DOHH2 (cell line): ENCODE measurements at regions not wholly inside any gene's neighbourhood (a gene's known extent, or its start where the extent isn't known, plus 50 kb on each side); places are given as distances from the start of the nearest gene placed in this dataset.

Source experiments
- H3F3A ChIP-seq: fragments of 200-600 bp; sonication (generic), shearing (Covaris generic); 2 replicates; pipeline ENCODE4 v1.6.0; 2016; ENCODE audit warnings: antibody characterized with exemption, mild to moderate bottlenecking; ENCODE audit not compliant: control insufficient read depth, insufficient read depth
- H3K27ac ChIP-seq: fragments of 200-600 bp; sonication (generic); 2 replicates; pipeline ENCODE4 v1.5.1; 2014; ENCODE audit warnings: low read depth, mild to moderate bottlenecking, low read length, moderate library complexity
- H3K27me3 ChIP-seq: fragments of 200-600 bp; sonication (generic); 2 replicates; pipeline ENCODE4 v1.6.1; 2014; ENCODE audit warnings: mild to moderate bottlenecking, low read length, mixed read lengths; ENCODE audit not compliant: control insufficient read depth
- H3K36me3 ChIP-seq: fragments of 200-600 bp; sonication (generic); 2 replicates; pipeline ENCODE4 v1.6.1; 2014; ENCODE audit warnings: mild to moderate bottlenecking, low read length, moderate library complexity, mixed read lengths; ENCODE audit not compliant: control insufficient read depth
- H3K4me1 ChIP-seq: fragments of 200-600 bp; sonication (generic); 2 replicates; pipeline ENCODE4 v1.6.1; 2014; ENCODE audit warnings: mild to moderate bottlenecking, low read length, mixed read lengths; ENCODE audit not compliant: control insufficient read depth
- H3K4me2 ChIP-seq: fragments of 200-600 bp; sonication (generic); 2 replicates; pipeline ENCODE4 v1.6.0; 2014; ENCODE audit warnings: mild to moderate bottlenecking, low read length, moderate library complexity
- H3K4me3 ChIP-seq: fragments of 200-600 bp; sonication (generic); 2 replicates; pipeline ENCODE4 v1.5.1; 2014; ENCODE audit warnings: mild to moderate bottlenecking, low read length, mixed read lengths
- H3K79me2 ChIP-seq: fragments of 200-600 bp; sonication (generic); 2 replicates; pipeline ENCODE4 v1.6.1; 2014; ENCODE audit warnings: mild to moderate bottlenecking, low read length, mixed read lengths; ENCODE audit not compliant: control insufficient read depth
- H3K9me2 ChIP-seq: fragments of 200-600 bp; sonication (generic); replicated peaks from 2 replicates; pipeline ENCODE4 v1.6.1; 2014; ENCODE audit warnings: mild to moderate bottlenecking, low read length, mixed read lengths; ENCODE audit not compliant: control insufficient read depth
- H3K9me3 ChIP-seq: fragments of 200-600 bp; sonication (generic); 2 replicates; pipeline ENCODE4 v1.6.1; 2014; ENCODE audit warnings: antibody characterized with exemption, low read length, mixed read lengths; ENCODE audit not compliant: control insufficient read depth, insufficient read depth
- H4K20me1 ChIP-seq: fragments of 200-600 bp; sonication (generic); 2 replicates; pipeline ENCODE4 v1.6.0; 2014; ENCODE audit warnings: low read depth, mild to moderate bottlenecking, antibody characterized with exemption, low read length, moderate library complexity; ENCODE audit not compliant: control insufficient read depth, insufficient read depth
- CTCF ChIP-seq: fragments of 200-600 bp; sonication (generic); IDR thresholded peaks from one replicate; pipeline ENCODE4 v1.5.1; 2014; ENCODE audit warnings: antibody characterized with exemption, mild to moderate bottlenecking, low read depth, low read length; ENCODE audit not compliant: poor library complexity, severe bottlenecking
- EZH2phosphoT487 ChIP-seq: fragments of 200-600 bp; sonication (generic); IDR thresholded peaks from 2 replicates; pipeline ENCODE4 v1.6.1; 2017; ENCODE audit warnings: borderline replicate concordance, mild to moderate bottlenecking, antibody characterized with exemption, low read length, moderate library complexity, mixed read lengths

GRCh38 chr17:13735861-13736260 is 134.1 kb upstream of the HS3ST3A1 start:
- no peak overlapping the region for H3K4me3 ChIP-seq
- H3K36me3 ChIP-seq = no peaks in the 10 kb centered on the region
- no peaks in the 10 kb centered on the region for H3K9me2 ChIP-seq
- H3K27ac ChIP-seq = no peak overlapping the region
- H4K20me1 ChIP-seq = no peaks in the 10 kb centered on the region
- no peaks in the 10 kb centered on the region for H3K4me1 ChIP-seq
- no peaks in the 10 kb centered on the region for H3K79me2 ChIP-seq
- no peaks in the 10 kb centered on the region for H3F3A ChIP-seq
- TF ChIP-seq EZH2phosphoT487 = no peak
- TF ChIP-seq CTCF = no peak
- H3K9me3 ChIP-seq = no peaks in the 10 kb centered on the region
- H3K4me2 ChIP-seq = no peak overlapping the region
- H3K27me3 ChIP-seq = no peaks in the 10 kb centered on the region

- no peak overlapping the region for H3K27ac ChIP-seq
- no peaks in the 10 kb centered on the region for H3K27me3 ChIP-seq
- no peaks in the 10 kb centered on the region for H3K79me2 ChIP-seq
- no peaks in the 10 kb centered on the region for H3F3A ChIP-seq
- no peak overlapping the region for H3K4me3 ChIP-seq
- H3K9me3 ChIP-seq = no peaks in the 10 kb centered on the region
- no peaks in the 10 kb centered on the region for H4K20me1 ChIP-seq
- H3K4me1 ChIP-seq = no peaks in the 10 kb centered on the region
- H3K36me3 ChIP-seq = no peaks in the 10 kb centered on the region
- H3K4me2 ChIP-seq = no peak overlapping the region
- TF ChIP-seq CTCF (no peak), EZH2phosphoT487 (no peak)
- no peaks in the 10 kb centered on the region for H3K9me2 ChIP-seq
Measured at GRCh38 chr17:13736916-13737315, 135.2 kb upstream of the HS3ST3A1 start.

GRCh38 chr17:13740686-13741085 is 139.0 kb upstream of the HS3ST3A1 start:
- no peak overlapping the region for H3K27ac ChIP-seq
- H4K20me1 ChIP-seq = no peaks in the 10 kb centered on the region
- TF ChIP-seq EZH2phosphoT487 = no peak
- no peak for TF ChIP-seq CTCF
- H3K79me2 ChIP-seq = no peaks in the 10 kb centered on the region
- no peaks in the 10 kb centered on the region for H3K36me3 ChIP-seq
- no peaks in the 10 kb centered on the region for H3F3A ChIP-seq
- no peaks in the 10 kb centered on the region for H3K4me1 ChIP-seq
- H3K27me3 ChIP-seq = no peaks in the 10 kb centered on the region
- no peak overlapping the region for H3K4me3 ChIP-seq
- no peak overlapping the region for H3K4me2 ChIP-seq
- H3K9me2 ChIP-seq = no peaks in the 10 kb centered on the region
- H3K9me3 ChIP-seq = no peaks in the 10 kb centered on the region

GRCh38 chr17:13741744-13742143 is 140.0 kb upstream of the HS3ST3A1 start:
- Histone ChIP-seq H3K27me3 (no peaks in the 10 kb centered on the region), H3K4me2 (no peak overlapping the region)

More at GRCh38 chr17:13741744-13742143, 140.0 kb upstream of the HS3ST3A1 start:
- H3K36me3 ChIP-seq = no peaks in the 10 kb centered on the region
- H3F3A ChIP-seq = no peaks in the 10 kb centered on the region
- no peaks in the 10 kb centered on the region for H3K9me3 ChIP-seq
- TF ChIP-seq EZH2phosphoT487 (no peak), CTCF (no peak)
- no peaks in the 10 kb centered on the region for H4K20me1 ChIP-seq
- H3K79me2 ChIP-seq = no peaks in the 10 kb centered on the region
- H3K27ac ChIP-seq = no peak overlapping the region
- H3K4me3 ChIP-seq = no peak overlapping the region
- H3K9me2 ChIP-seq = no peaks in the 10 kb centered on the region
- H3K4me1 ChIP-seq = no peaks in the 10 kb centered on the region
